GM10266 (cell line): ENCODE measurements at regions not wholly inside any gene's neighbourhood (a gene's known extent, or its start where the extent isn't known, plus 50 kb on each side); places are given as distances from the start of the nearest gene placed in this dataset.

Experiments
- DNase-seq: peaks from one replicate; pipeline ENCODE4 v3.0.0; 2012; ENCODE audit errors: extremely low spot score
- TF ChIP-seq, protein P1 (sequence below): IDR thresholded peaks from 2 replicates; pipeline ENCODE4 v1.5.1; 2012; ENCODE audit warnings: mild to moderate bottlenecking, low read depth; ENCODE audit not compliant: control insufficient read depth, insufficient read depth; ENCODE audit errors: missing control alignments

DNA sequence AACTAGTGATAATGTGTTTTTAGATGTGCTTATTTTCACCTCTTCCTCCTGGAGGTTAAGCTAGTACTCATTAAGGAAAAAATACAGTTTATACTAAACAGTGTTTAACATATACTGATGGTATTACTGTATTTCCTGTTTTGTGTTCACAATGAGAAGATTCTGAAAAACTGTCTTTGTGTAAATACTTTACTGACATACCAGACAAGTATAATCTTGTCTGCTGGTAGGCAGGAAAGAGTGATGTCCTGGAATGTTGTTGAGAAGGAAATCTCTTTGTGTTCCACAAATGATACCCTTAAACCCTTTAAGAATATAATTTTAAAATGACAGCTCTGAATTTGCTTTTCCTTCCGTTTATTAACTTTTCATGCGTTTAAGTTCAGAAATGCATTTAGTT is 205.5 kb upstream of the NUDT6 start:
- DNase-seq: no peak
- TF ChIP-seq, protein P1, sequence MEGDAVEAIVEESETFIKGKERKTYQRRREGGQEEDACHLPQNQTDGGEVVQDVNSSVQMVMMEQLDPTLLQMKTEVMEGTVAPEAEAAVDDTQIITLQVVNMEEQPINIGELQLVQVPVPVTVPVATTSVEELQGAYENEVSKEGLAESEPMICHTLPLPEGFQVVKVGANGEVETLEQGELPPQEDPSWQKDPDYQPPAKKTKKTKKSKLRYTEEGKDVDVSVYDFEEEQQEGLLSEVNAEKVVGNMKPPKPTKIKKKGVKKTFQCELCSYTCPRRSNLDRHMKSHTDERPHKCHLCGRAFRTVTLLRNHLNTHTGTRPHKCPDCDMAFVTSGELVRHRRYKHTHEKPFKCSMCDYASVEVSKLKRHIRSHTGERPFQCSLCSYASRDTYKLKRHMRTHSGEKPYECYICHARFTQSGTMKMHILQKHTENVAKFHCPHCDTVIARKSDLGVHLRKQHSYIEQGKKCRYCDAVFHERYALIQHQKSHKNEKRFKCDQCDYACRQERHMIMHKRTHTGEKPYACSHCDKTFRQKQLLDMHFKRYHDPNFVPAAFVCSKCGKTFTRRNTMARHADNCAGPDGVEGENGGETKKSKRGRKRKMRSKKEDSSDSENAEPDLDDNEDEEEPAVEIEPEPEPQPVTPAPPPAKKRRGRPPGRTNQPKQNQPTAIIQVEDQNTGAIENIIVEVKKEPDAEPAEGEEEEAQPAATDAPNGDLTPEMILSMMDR: no peak

DNA sequence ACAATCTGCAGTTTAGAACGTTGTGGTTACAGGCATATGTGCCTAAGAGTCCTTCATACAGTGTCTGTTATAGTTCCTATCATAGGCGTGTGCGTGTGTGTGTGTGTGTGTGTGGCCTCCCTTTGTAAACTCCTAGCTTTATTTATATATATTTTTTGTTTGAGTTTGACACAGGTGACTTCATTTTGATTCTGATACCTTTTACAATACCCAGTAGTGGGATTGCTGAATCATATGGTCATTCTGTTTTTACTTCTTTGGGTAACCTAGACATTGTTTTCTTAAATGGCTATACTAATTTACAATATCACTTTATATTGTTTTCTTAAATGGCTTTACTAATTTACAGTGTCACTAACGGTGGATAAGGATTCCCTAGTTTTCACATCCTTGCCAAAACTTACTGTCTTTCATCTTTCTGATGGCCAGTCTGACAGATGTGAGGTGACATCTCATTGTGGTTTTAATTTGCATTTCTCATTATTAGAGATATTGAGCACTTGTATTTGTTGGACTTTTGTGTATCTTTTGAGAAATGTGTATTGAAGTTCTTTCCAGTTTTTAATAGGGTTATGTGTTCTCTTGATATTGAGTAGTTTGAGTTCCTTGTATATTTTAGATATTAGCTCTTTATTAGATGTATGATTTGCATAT is 211.1 kb upstream of the NUDT6 start:
- DNase-seq: no peak
- TF ChIP-seq, protein P1: no peak

DNA sequence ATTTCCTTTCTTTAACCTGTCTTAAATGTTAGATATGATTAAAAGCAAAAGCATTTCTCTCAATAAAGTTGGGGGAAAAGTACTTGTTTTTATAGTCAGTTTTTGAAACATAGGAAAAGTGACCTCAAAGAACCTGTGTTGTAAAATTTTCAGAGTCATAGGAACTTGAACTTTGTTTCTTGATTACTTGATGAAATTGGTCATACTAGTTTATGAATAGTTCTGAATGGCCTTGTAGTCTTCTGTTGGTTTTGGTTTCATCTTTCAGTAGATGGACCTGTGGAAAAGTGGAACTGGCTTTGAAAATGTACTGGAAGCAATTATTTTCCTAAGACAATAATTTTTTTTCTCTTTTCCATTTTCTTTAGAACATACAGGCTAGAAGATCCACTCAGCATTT is 222.2 kb upstream of the NUDT6 start:
- DNase-seq: no peak
- TF ChIP-seq, protein P1: no peak

DNA sequence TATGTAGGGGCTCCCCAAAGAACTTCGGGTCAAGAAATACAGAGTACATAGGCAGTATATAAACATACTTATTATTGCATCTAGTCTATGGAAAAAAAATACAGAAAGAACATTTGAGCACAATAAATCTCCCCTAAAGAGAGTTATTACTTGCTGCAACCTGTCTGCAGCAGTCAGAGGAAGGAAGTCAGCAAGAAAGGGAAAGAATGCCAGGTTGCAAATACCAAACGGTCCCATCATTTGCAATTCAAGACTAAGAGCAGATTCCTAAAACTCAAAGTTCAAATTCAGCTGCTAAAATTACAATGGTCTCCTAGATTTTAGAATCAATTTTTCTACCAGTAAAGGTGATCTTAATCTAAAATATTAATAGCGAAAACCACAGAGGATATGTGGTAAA is 236.2 kb upstream of the NUDT6 start:
- no peak for DNase-seq
- TF ChIP-seq, protein P1: no peak

DNA sequence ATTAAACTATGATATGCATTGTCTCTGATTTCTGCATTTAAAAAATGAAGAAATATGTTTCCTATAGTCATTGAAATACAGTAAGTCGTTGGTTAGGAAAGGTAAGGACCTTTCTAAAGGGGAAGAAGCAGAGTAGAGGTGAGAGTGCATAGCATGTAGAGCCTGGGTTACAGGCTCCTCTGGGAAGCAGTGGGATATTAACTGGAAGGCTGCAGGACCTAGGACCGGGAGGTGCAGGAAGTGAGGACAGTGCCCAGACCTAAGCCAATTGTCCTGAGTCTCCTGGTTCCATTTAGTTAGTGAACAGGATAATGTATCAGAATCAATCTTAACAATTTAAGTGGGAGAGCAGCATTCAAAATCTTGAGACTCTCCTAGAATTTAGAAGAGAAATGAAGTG is 237.1 kb upstream of the NUDT6 start:
- no peak for DNase-seq
- TF ChIP-seq, protein P1: no peak

DNA sequence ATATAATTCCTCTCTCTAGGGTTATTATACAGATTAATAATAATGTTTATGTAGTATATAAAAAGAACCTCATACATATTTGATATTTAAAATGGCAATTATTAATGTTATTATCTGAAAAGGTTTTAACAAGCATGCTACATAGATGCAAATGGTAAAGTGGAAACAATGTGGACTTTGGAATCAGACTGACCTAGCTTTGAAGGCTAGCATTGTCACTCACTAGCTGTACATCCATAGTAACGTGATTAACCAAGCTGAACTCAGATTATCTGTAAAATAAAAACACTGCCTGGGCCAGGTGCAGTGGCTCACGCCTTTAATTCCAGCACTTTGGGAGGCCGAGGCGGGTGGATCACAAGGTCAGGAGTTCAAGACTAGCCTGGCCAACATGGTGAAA is 233.7 kb upstream of the SPRY1 start:
- TF ChIP-seq, protein P1: no peak
- DNase-seq: no peak

DNA sequence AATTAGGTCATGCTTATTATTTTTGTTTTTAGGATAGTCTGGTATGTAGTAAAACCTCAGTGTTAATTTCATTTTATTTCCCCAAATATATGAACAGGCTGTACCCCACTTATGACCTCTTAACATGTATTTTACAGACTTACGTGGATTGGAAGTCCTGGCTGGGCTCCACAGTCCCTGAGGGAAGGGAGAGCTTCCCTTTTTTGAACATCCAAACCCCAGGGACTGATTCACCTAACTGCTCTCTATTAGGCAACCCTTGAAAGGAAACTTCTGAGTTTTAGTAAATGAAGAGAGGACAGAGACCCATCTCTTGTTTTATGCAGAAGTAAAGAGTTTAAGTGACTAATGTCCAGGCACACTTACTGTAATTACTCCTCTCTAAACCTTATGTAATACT is 233.1 kb upstream of the SPRY1 start:
- TF ChIP-seq, protein P1: no peak
- no peak for DNase-seq
